C4-2B (cell line): ENCODE measurements at regions not wholly inside any gene's neighbourhood (a gene's known extent, or its start where the extent isn't known, plus 50 kb on each side); places are given as distances from the start of the nearest gene placed in this dataset.

Source experiments
- ZFX ChIP-seq: fragments of 450-650 bp; IDR thresholded peaks from 2 replicates; pipeline ENCODE4 v1.6.1; 2017
- TF ChIP-seq, protein P1 (sequence below): fragments of 450-650 bp; conservative IDR thresholded peaks from 2 replicates; pipeline ENCODE4 v1.5.1; 2017; ENCODE audit warnings: mild to moderate bottlenecking

DNA sequence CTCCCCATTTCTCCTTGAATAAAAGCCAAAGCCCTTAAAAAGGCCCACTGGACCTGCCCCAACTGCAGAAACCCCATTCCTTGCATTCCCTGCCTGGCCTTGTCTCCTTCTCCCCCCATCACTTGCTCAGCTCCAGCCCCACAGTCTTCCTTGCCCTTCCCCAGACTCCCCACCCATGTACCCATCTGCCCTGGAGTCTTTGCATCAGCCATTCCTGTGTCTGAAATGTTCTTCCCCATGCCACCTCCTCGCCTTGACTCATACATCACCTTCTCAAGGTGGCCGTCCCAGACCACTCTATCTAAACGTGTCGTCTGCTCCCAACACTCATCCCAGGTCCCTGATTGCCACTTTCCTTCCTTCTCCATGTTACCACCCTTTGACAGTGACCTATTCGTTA lies 77.4 kb upstream of the SHANK2 start:
- TF ChIP-seq, protein P1, sequence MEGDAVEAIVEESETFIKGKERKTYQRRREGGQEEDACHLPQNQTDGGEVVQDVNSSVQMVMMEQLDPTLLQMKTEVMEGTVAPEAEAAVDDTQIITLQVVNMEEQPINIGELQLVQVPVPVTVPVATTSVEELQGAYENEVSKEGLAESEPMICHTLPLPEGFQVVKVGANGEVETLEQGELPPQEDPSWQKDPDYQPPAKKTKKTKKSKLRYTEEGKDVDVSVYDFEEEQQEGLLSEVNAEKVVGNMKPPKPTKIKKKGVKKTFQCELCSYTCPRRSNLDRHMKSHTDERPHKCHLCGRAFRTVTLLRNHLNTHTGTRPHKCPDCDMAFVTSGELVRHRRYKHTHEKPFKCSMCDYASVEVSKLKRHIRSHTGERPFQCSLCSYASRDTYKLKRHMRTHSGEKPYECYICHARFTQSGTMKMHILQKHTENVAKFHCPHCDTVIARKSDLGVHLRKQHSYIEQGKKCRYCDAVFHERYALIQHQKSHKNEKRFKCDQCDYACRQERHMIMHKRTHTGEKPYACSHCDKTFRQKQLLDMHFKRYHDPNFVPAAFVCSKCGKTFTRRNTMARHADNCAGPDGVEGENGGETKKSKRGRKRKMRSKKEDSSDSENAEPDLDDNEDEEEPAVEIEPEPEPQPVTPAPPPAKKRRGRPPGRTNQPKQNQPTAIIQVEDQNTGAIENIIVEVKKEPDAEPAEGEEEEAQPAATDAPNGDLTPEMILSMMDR = no peak
- TF ChIP-seq ZFX = no peak
